ENCODE measurements at regions not wholly inside any gene's neighbourhood (a gene's known extent, or its start where the extent isn't known, plus 50 kb on each side); places are given as distances from the start of the nearest gene placed in this dataset.

GRCh38 chr4:11223311-11223710 is 205.4 kb downstream of the HS3ST1 start:
- Histone ChIP-seq H2AFZ (ENCODE audit: low read length) (no peak overlapping the region), H4K20me1 (ENCODE audit: insufficient read depth, low read length, poor library complexity, severe bottlenecking) (no peaks in the 10 kb centered on the region), H3K4me3 (ENCODE audit: low read length, poor library complexity, severe bottlenecking) (no peak overlapping the region), H3K36me3 (ENCODE audit: insufficient read depth, low read length) (no peaks in the 10 kb centered on the region), H3K4me1 (ENCODE audit: insufficient read depth, low read length, poor library complexity, severe bottlenecking) (peaks cover 2% of the 10 kb centered on the region), H3K9me3 (ENCODE audit: insufficient read depth, low read depth, low read length) (no peaks in the 10 kb centered on the region), H3K4me2 (ENCODE audit: low read depth, low read length, poor library complexity, severe bottlenecking) (no peak overlapping the region), H3K79me2 (ENCODE audit: insufficient read depth, low read length) (no peaks in the 10 kb centered on the region), H3F3A (ENCODE audit: low read depth) (no peaks in the 10 kb centered on the region), H3K9ac (ENCODE audit: low read depth, low read length, poor library complexity, severe bottlenecking) (no peak overlapping the region), H3K27me3 (ENCODE audit: insufficient read depth, low read length, poor library complexity, severe bottlenecking) (no peaks in the 10 kb centered on the region), H3K9me2 (replicated peaks; ENCODE audit: low read depth, low read length) (no peaks in the 10 kb centered on the region)
- no peak for TF ChIP-seq EZH2phosphoT487 (IDR thresholded peaks at IDR 0.05; ENCODE audit: borderline replicate concordance)
- TF ChIP-seq CTCF (conservative IDR thresholded peaks at IDR 0.05; ENCODE audit: low read length) = no peak

GRCh38 chr4:11218692-11219091 is 210.0 kb downstream of the HS3ST1 start:
- Histone ChIP-seq H3K36me3 (ENCODE audit: insufficient read depth, low read length) (no peaks in the 10 kb centered on the region), H3K4me2 (ENCODE audit: low read depth, low read length, poor library complexity, severe bottlenecking) (no peak overlapping the region), H2AFZ (ENCODE audit: low read length) (no peak overlapping the region), H3F3A (ENCODE audit: low read depth) (no peaks in the 10 kb centered on the region), H3K4me1 (ENCODE audit: insufficient read depth, low read length, poor library complexity, severe bottlenecking) (no peaks in the 10 kb centered on the region), H3K27me3 (ENCODE audit: insufficient read depth, low read length, poor library complexity, severe bottlenecking) (no peaks in the 10 kb centered on the region), H4K20me1 (ENCODE audit: insufficient read depth, low read length, poor library complexity, severe bottlenecking) (no peaks in the 10 kb centered on the region), H3K9me3 (ENCODE audit: insufficient read depth, low read depth, low read length) (peaks cover 6% of the 10 kb centered on the region; the same call in 1 of the 2 replicates), H3K4me3 (ENCODE audit: low read length, poor library complexity, severe bottlenecking) (no peak overlapping the region), H3K9me2 (replicated peaks; ENCODE audit: low read depth, low read length) (no peaks in the 10 kb centered on the region), H3K9ac (ENCODE audit: low read depth, low read length, poor library complexity, severe bottlenecking) (no peak overlapping the region), H3K79me2 (ENCODE audit: insufficient read depth, low read length) (no peaks in the 10 kb centered on the region)
- peak; percentile 41 for TF ChIP-seq CTCF (conservative IDR thresholded peaks at IDR 0.05; ENCODE audit: low read length)
- no peak for TF ChIP-seq EZH2phosphoT487 (IDR thresholded peaks at IDR 0.05; ENCODE audit: borderline replicate concordance)

- H3F3A ChIP-seq (ENCODE audit: low read depth) = no peaks in the 10 kb centered on the region
- no peak overlapping the region for H2AFZ ChIP-seq (ENCODE audit: low read length)
- H3K9me3 ChIP-seq (ENCODE audit: insufficient read depth, low read depth, low read length) = peaks cover 6% of the 10 kb centered on the region; the same call in 1 of the 2 replicates
- H3K9me2 ChIP-seq (replicated peaks; ENCODE audit: low read depth, low read length) = no peaks in the 10 kb centered on the region
- H3K79me2 ChIP-seq (ENCODE audit: insufficient read depth, low read length) = no peaks in the 10 kb centered on the region
- H3K4me3 ChIP-seq (ENCODE audit: low read length, poor library complexity, severe bottlenecking) = no peak overlapping the region
- H3K4me1 ChIP-seq (ENCODE audit: insufficient read depth, low read length, poor library complexity, severe bottlenecking) = no peaks in the 10 kb centered on the region
- no peak overlapping the region for H3K9ac ChIP-seq (ENCODE audit: low read depth, low read length, poor library complexity, severe bottlenecking)
- TF ChIP-seq EZH2phosphoT487 (IDR thresholded peaks at IDR 0.05; ENCODE audit: borderline replicate concordance) = no peak
- no peak for TF ChIP-seq CTCF (conservative IDR thresholded peaks at IDR 0.05; ENCODE audit: low read length)
- H3K27me3 ChIP-seq (ENCODE audit: insufficient read depth, low read length, poor library complexity, severe bottlenecking) = no peaks in the 10 kb centered on the region
- H3K4me2 ChIP-seq (ENCODE audit: low read depth, low read length, poor library complexity, severe bottlenecking) = no peak overlapping the region
- H3K36me3 ChIP-seq (ENCODE audit: insufficient read depth, low read length) = no peaks in the 10 kb centered on the region
- no peaks in the 10 kb centered on the region for H4K20me1 ChIP-seq (ENCODE audit: insufficient read depth, low read length, poor library complexity, severe bottlenecking)
These were observed 212.2 kb downstream of the HS3ST1 start for GRCh38 chr4:11216520-11216919.

Measured in Loucy (cell line).